ENCODE measurements at regions not wholly inside any gene's neighbourhood (a gene's known extent, or its start where the extent isn't known, plus 50 kb on each side); places are given as distances from the start of the nearest gene placed in this dataset.

DNA sequence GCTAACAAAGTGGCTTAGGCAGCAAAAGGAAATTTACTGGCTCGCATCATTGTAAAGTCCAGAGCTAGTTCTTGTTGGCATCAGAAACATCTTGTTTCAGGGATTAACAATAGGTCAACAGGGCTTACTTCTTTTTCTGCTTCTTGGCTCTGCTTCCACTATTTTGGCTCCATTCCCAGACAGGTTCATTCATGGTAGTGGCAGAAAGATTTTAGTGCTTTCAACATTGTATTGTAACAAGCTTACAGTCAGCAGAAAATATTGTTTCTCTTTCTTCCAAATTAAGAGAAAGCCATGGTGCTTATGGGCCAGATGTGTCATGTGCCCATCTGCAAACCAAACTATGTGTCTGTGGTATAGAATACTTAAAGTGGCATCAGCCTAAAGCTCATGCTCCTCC, 315.6 kb downstream of the RAB38 start:
- TF ChIP-seq, protein P1, sequence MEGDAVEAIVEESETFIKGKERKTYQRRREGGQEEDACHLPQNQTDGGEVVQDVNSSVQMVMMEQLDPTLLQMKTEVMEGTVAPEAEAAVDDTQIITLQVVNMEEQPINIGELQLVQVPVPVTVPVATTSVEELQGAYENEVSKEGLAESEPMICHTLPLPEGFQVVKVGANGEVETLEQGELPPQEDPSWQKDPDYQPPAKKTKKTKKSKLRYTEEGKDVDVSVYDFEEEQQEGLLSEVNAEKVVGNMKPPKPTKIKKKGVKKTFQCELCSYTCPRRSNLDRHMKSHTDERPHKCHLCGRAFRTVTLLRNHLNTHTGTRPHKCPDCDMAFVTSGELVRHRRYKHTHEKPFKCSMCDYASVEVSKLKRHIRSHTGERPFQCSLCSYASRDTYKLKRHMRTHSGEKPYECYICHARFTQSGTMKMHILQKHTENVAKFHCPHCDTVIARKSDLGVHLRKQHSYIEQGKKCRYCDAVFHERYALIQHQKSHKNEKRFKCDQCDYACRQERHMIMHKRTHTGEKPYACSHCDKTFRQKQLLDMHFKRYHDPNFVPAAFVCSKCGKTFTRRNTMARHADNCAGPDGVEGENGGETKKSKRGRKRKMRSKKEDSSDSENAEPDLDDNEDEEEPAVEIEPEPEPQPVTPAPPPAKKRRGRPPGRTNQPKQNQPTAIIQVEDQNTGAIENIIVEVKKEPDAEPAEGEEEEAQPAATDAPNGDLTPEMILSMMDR (IDR thresholded peaks at IDR 0.05; ENCODE audit: extremely low read depth, missing control alignments), result no peak
- no peak for DNase-seq (ENCODE audit: low spot score)

DNA sequence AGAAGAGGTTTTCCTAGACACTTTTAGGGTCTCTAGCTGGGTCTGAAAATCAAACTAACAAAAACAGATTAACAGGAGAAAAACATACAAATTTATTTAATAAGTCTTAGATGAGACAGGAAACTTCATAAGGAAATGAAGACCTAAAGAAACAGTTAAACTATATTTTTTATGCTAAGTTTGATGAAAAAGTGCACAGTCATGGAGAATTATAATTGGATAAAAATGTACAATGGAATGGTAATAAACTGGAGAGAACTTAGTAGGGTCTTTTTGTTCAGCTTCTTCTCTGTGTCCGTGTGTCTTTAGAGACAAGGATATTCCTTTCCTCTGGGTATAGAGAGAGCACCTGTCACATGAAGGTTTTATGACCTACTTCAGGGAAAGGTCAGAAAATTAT, 323.4 kb downstream of the RAB38 start:
- TF ChIP-seq, protein P1 (IDR thresholded peaks at IDR 0.05; ENCODE audit: extremely low read depth, missing control alignments), result no peak
- no peak for DNase-seq (ENCODE audit: low spot score)

DNA sequence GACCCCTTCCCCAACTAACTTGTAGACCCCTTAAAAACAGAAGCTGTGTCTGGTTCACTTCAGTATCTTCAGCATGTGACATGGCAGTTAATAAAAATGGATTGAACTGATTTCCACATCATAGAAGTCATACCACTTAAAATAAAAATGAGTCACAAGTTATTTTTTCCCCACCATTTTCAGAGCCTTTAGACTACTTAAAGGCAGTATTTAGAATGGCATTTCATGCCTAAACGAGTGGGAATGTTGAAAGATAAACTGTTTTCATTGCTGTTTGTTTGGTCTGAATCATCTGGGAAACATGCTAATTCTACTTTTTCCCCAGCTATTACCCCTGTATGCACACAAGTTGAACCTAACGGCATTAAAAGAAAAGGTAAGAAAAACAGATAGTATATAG, 324.0 kb downstream of the RAB38 start:
- TF ChIP-seq, protein P1 (IDR thresholded peaks at IDR 0.05; ENCODE audit: extremely low read depth, missing control alignments), result no peak

DNA sequence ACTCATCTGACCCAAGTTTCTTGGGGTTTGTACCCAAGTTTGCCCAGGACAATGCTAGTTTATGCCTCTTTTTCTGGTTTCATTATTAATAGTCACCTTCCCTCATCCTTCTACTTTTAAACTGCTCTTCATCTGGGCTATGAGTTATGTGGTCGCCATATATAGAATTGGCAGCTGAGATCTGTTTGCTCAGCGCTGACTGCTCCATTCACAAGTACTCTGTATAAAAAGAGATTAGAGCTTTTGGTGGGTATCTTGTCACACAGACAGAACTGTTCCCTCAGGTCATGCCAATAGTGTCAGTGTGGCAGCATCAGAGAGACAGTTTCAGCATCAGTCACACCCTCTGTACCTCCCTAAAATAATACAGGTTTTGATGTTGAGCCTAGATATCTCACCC, 326.0 kb downstream of the RAB38 start:
- no peak for DNase-seq (ENCODE audit: low spot score)
- TF ChIP-seq, protein P1 (IDR thresholded peaks at IDR 0.05; ENCODE audit: extremely low read depth, missing control alignments), result no peak

More for the DNA sequence above, 324.0 kb downstream of the RAB38 start:
- DNase-seq (ENCODE audit: low spot score), result no peak

DNA sequence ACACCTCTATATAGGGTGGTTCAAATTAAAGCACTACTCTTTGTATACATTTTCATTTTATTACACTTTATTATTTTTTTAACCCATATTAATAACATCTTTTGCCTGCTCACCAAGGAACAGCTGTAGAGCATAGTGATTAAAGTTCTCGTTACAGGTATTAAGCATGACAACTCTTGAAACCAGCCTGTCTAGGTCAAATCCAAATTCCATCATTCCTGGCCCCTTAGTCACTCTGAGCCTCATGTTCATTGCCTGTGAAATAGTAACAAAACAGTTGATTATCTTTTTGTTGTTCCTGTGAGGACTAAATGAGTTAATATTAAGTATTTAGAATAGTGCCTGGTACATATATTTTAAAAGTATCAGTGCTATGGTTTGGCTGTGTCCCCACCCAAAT, 334.5 kb downstream of the RAB38 start:
- no peak for DNase-seq (ENCODE audit: low spot score)
- TF ChIP-seq, protein P1 (IDR thresholded peaks at IDR 0.05; ENCODE audit: extremely low read depth, missing control alignments), result no peak

DNA sequence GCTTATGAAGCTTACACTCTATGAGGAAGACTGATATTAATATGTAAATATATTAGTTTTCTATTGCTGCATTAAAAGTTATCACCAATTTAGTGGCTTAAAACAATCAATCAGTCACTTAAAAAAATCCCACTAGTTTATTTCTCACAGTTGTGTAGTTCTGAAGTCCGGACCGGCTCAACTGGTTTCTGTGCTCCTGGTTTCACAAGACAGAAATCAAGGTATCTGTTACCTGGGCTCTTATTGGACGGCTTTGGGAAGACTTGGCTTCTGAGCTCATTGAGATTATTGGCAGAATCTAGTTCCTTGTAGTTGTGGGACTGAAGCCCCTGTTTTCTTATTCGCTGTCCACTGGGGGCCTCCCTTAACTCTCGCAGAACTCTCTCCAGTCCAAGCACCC, 343.0 kb downstream of the RAB38 start:
- TF ChIP-seq, protein P1 (IDR thresholded peaks at IDR 0.05; ENCODE audit: extremely low read depth, missing control alignments), result no peak
- no peak for DNase-seq (ENCODE audit: low spot score)

DNA sequence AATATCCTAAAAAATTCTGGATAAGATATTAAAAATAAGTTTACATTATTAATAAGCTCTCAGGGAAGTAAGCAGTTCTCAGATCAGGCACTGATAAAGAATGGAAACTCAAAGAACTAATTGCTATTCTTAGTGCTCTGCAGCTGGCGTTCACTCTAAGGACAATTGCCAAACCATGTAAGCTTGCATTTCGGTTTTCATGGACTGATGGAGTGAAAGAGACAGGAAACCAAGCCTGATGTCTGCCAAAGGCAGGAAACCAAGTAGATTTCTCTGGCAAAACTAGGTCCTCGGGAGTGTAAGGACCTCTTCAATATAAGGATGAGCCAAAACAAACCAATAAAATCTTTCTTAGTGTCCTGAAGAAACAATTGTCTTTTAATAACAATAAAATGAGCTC, 355.2 kb downstream of the RAB38 start:
- TF ChIP-seq, protein P1 (IDR thresholded peaks at IDR 0.05; ENCODE audit: extremely low read depth, missing control alignments), result no peak
- no peak for DNase-seq (ENCODE audit: low spot score)

Data from GM20000 (cell line).